ENCODE measurements at regions not wholly inside any gene's neighbourhood (a gene's known extent, or its start where the extent isn't known, plus 50 kb on each side); places are given as distances from the start of the nearest gene placed in this dataset.

DNA sequence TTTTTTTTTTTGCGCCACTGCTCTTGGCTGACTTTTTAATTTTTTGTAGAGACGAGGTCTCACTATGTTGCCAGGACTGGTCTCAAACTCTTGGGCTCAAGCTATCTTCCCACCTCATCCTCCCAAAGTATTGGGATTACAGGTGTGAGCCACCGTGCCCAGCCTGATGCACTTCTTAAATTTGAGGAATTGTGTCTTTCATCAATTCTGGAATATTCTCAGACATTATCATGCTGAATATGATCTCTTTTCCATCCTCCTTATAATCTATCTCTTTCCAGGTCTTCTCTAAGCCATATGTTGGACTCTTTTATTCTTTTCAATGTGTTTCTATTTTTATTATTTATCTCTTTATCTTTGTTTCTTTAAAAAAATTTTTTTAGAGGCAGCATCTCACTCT, 196.2 kb upstream of the IER5L start:
- H3K4me1 ChIP-seq (ENCODE audit: control insufficient read depth, insufficient read depth, low read length) = no peaks in the 10 kb centered on the region
- ChIA-PET CTCF (no interaction called here), POLR2A (no interaction called here)
- H3K27ac ChIP-seq (ENCODE audit: extremely low read depth, low read depth, low read length) = no peak overlapping the region
- no peaks in the 10 kb centered on the region for H3K36me3 ChIP-seq (ENCODE audit: control insufficient read depth in 2 of 2, insufficient read depth in 1 of 2, low read length in 2 of 2)
- TF ChIP-seq ZNF843 (tag by site-specific recombination; IDR thresholded peaks at IDR 0.05) (no peak), ZNF558 (tag by site-specific recombination; IDR thresholded peaks at IDR 0.05) (peak; percentile 76; the same call in 1 of the 2 replicates), ZBTB8A (tag by site-specific recombination; IDR thresholded peaks at IDR 0.05) (no peak), ZNF132 (tag by site-specific recombination; IDR thresholded peaks at IDR 0.05; ENCODE audit: borderline replicate concordance) (no peak)
- TF ChIP-seq, protein P1, sequence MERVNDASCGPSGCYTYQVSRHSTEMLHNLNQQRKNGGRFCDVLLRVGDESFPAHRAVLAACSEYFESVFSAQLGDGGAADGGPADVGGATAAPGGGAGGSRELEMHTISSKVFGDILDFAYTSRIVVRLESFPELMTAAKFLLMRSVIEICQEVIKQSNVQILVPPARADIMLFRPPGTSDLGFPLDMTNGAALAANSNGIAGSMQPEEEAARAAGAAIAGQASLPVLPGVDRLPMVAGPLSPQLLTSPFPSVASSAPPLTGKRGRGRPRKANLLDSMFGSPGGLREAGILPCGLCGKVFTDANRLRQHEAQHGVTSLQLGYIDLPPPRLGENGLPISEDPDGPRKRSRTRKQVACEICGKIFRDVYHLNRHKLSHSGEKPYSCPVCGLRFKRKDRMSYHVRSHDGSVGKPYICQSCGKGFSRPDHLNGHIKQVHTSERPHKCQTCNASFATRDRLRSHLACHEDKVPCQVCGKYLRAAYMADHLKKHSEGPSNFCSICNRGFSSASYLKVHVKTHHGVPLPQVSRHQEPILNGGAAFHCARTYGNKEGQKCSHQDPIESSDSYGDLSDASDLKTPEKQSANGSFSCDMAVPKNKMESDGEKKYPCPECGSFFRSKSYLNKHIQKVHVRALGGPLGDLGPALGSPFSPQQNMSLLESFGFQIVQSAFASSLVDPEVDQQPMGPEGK (tag by site-specific recombination; IDR thresholded peaks at IDR 0.05) = no peak
- H3K4me3 ChIP-seq (ENCODE audit: low read depth, low read length) = no peak overlapping the region
- no peaks in the 10 kb centered on the region for H3K9me3 ChIP-seq (ENCODE audit: control insufficient read depth, insufficient read depth, low read depth, low read length)

DNA sequence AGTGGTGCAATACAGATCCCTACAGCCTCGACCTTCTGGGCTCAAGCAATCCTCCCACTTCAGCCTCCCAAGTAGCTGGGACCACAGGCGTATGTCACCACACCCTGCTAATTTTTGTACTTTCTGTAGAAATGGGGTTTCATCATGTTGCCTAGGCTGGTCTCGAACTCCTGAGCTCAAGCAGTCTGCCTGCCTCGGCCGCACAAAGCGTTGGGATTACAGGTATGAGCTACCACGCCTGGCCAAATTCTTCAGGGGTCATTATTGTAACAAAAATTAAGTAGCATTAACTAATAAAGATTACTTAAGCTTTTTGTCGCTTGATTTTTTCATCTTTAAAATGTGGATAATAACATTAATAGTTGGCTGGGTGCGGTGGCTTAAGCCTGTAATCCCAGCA, 195.3 kb upstream of the IER5L start:
- H3K4me1 ChIP-seq (ENCODE audit: control insufficient read depth, insufficient read depth, low read length) = no peaks in the 10 kb centered on the region
- ChIA-PET POLR2A (interaction anchor here (0.5 to 1.0 kb wide), 3 partner anchors 8 to 123 kb away, joined by 4 read pairs; no protein-coding TSS in a partner anchor), CTCF (interaction anchor here (0.7 to 1.0 kb wide), 2 partner anchors 18 to 1444 kb away, joined by 3 read pairs; no protein-coding TSS in a partner anchor)
- H3K4me3 ChIP-seq (ENCODE audit: low read depth, low read length) = no peak overlapping the region
- no peak overlapping the region for H3K27ac ChIP-seq (ENCODE audit: extremely low read depth, low read depth, low read length)
- no peaks in the 10 kb centered on the region for H3K36me3 ChIP-seq (ENCODE audit: control insufficient read depth in 2 of 2, insufficient read depth in 1 of 2, low read length in 2 of 2)
- H3K9me3 ChIP-seq (ENCODE audit: control insufficient read depth, insufficient read depth, low read depth, low read length) = no peaks in the 10 kb centered on the region
- TF ChIP-seq ZSCAN23 (tag by site-specific recombination; IDR thresholded peaks at IDR 0.05) (no peak), ZBTB1 (tag by site-specific recombination; IDR thresholded peaks at IDR 0.05) (no peak), ZBTB17 (tag by site-specific recombination; IDR thresholded peaks at IDR 0.05) (no peak), SETDB1 (IDR thresholded peaks at IDR 0.05; ENCODE audit: insufficient read length, low read length) (no peak), ZNF423 (tag by site-specific recombination; IDR thresholded peaks at IDR 0.05) (no peak), ZNF391 (tag by site-specific recombination; IDR thresholded peaks at IDR 0.05; ENCODE audit: borderline replicate concordance, low read depth) (no peak), ZNF132 (tag by site-specific recombination; IDR thresholded peaks at IDR 0.05; ENCODE audit: borderline replicate concordance) (no peak), SCRT2 (tag by site-specific recombination; IDR thresholded peaks at IDR 0.05) (no peak), ZNF19 (tag by site-specific recombination; IDR thresholded peaks at IDR 0.05; ENCODE audit: low read depth) (no peak), ZBTB8A (tag by site-specific recombination; IDR thresholded peaks at IDR 0.05) (no peak)
- TF ChIP-seq, protein P2, sequence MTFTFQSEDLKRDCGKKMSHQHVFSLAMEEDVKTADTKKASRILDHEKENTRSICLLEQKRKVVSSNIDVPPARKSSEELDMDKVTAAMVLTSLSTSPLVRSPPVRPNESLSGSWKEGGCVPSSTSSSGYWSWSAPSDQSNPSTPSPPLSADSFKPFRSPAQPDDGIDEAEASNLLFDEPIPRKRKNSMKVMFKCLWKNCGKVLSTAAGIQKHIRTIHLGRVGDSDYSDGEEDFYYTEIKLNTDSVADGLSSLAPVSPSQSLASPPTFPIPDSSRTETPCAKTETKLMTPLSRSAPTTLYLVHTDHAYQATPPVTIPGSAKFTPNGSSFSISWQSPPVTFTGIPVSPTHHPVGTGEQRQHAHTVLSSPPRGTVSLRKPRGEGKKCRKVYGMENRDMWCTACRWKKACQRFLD (tag by site-specific recombination; IDR thresholded peaks at IDR 0.05) = no peak
- TF ChIP-seq, protein P3, sequence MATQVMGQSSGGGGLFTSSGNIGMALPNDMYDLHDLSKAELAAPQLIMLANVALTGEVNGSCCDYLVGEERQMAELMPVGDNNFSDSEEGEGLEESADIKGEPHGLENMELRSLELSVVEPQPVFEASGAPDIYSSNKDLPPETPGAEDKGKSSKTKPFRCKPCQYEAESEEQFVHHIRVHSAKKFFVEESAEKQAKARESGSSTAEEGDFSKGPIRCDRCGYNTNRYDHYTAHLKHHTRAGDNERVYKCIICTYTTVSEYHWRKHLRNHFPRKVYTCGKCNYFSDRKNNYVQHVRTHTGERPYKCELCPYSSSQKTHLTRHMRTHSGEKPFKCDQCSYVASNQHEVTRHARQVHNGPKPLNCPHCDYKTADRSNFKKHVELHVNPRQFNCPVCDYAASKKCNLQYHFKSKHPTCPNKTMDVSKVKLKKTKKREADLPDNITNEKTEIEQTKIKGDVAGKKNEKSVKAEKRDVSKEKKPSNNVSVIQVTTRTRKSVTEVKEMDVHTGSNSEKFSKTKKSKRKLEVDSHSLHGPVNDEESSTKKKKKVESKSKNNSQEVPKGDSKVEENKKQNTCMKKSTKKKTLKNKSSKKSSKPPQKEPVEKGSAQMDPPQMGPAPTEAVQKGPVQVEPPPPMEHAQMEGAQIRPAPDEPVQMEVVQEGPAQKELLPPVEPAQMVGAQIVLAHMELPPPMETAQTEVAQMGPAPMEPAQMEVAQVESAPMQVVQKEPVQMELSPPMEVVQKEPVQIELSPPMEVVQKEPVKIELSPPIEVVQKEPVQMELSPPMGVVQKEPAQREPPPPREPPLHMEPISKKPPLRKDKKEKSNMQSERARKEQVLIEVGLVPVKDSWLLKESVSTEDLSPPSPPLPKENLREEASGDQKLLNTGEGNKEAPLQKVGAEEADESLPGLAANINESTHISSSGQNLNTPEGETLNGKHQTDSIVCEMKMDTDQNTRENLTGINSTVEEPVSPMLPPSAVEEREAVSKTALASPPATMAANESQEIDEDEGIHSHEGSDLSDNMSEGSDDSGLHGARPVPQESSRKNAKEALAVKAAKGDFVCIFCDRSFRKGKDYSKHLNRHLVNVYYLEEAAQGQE (tag by site-specific recombination; IDR thresholded peaks at IDR 0.05) = no peak
- TF ChIP-seq, protein P4, sequence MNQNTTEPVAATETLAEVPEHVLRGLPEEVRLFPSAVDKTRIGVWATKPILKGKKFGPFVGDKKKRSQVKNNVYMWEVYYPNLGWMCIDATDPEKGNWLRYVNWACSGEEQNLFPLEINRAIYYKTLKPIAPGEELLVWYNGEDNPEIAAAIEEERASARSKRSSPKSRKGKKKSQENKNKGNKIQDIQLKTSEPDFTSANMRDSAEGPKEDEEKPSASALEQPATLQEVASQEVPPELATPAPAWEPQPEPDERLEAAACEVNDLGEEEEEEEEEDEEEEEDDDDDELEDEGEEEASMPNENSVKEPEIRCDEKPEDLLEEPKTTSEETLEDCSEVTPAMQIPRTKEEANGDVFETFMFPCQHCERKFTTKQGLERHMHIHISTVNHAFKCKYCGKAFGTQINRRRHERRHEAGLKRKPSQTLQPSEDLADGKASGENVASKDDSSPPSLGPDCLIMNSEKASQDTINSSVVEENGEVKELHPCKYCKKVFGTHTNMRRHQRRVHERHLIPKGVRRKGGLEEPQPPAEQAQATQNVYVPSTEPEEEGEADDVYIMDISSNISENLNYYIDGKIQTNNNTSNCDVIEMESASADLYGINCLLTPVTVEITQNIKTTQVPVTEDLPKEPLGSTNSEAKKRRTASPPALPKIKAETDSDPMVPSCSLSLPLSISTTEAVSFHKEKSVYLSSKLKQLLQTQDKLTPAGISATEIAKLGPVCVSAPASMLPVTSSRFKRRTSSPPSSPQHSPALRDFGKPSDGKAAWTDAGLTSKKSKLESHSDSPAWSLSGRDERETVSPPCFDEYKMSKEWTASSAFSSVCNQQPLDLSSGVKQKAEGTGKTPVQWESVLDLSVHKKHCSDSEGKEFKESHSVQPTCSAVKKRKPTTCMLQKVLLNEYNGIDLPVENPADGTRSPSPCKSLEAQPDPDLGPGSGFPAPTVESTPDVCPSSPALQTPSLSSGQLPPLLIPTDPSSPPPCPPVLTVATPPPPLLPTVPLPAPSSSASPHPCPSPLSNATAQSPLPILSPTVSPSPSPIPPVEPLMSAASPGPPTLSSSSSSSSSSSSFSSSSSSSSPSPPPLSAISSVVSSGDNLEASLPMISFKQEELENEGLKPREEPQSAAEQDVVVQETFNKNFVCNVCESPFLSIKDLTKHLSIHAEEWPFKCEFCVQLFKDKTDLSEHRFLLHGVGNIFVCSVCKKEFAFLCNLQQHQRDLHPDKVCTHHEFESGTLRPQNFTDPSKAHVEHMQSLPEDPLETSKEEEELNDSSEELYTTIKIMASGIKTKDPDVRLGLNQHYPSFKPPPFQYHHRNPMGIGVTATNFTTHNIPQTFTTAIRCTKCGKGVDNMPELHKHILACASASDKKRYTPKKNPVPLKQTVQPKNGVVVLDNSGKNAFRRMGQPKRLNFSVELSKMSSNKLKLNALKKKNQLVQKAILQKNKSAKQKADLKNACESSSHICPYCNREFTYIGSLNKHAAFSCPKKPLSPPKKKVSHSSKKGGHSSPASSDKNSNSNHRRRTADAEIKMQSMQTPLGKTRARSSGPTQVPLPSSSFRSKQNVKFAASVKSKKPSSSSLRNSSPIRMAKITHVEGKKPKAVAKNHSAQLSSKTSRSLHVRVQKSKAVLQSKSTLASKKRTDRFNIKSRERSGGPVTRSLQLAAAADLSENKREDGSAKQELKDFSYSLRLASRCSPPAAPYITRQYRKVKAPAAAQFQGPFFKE (tag by site-specific recombination; IDR thresholded peaks at IDR 0.05; ENCODE audit: borderline replicate concordance) = no peak
- TF ChIP-seq, protein P5, sequence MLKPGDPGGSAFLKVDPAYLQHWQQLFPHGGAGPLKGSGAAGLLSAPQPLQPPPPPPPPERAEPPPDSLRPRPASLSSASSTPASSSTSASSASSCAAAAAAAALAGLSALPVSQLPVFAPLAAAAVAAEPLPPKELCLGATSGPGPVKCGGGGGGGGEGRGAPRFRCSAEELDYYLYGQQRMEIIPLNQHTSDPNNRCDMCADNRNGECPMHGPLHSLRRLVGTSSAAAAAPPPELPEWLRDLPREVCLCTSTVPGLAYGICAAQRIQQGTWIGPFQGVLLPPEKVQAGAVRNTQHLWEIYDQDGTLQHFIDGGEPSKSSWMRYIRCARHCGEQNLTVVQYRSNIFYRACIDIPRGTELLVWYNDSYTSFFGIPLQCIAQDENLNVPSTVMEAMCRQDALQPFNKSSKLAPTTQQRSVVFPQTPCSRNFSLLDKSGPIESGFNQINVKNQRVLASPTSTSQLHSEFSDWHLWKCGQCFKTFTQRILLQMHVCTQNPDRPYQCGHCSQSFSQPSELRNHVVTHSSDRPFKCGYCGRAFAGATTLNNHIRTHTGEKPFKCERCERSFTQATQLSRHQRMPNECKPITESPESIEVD (tag by site-specific recombination; IDR thresholded peaks at IDR 0.05) = no peak
- TF ChIP-seq, protein P6, sequence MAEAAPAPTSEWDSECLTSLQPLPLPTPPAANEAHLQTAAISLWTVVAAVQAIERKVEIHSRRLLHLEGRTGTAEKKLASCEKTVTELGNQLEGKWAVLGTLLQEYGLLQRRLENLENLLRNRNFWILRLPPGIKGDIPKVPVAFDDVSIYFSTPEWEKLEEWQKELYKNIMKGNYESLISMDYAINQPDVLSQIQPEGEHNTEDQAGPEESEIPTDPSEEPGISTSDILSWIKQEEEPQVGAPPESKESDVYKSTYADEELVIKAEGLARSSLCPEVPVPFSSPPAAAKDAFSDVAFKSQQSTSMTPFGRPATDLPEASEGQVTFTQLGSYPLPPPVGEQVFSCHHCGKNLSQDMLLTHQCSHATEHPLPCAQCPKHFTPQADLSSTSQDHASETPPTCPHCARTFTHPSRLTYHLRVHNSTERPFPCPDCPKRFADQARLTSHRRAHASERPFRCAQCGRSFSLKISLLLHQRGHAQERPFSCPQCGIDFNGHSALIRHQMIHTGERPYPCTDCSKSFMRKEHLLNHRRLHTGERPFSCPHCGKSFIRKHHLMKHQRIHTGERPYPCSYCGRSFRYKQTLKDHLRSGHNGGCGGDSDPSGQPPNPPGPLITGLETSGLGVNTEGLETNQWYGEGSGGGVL (tag by site-specific recombination; IDR thresholded peaks at IDR 0.05) = no peak
